ENCODE measurements at regions not wholly inside any gene's neighbourhood (a gene's known extent, or its start where the extent isn't known, plus 50 kb on each side); places are given as distances from the start of the nearest gene placed in this dataset.

GRCh38 chr4:166594326-166594946 is 639.9 kb downstream of the SPOCK3 start:
- TF ChIP-seq CTCF (IDR thresholded peaks at IDR 0.05) (peak in 4 of 5 experiments; percentile 38 to 49 (median 42)), POLR2A (IDR thresholded peaks at IDR 0.05) (no peak), EP300 (IDR thresholded peaks at IDR 0.05; ENCODE audit: low read depth) (no peak)
